G401.6 (cell line): ENCODE measurements at regions not wholly inside any gene's neighbourhood (a gene's known extent, or its start where the extent isn't known, plus 50 kb on each side); places are given as distances from the start of the nearest gene placed in this dataset.
A peak's percentile ranks its signal among the peaks of the same experiment; 100 is the strongest.
"Not testable (repeated sequence)": the region's sequence is repeated elsewhere in the genome, so short reads cannot be mapped to it uniquely, and the experiment has no call there.

ENCODE experiments used
- FAIRE-seq: peaks from 2 replicates; lab custom pipeline; 2012; peaks lifted over from hg19 to GRCh38; lab: Jason Lieb, UNC

DNA sequence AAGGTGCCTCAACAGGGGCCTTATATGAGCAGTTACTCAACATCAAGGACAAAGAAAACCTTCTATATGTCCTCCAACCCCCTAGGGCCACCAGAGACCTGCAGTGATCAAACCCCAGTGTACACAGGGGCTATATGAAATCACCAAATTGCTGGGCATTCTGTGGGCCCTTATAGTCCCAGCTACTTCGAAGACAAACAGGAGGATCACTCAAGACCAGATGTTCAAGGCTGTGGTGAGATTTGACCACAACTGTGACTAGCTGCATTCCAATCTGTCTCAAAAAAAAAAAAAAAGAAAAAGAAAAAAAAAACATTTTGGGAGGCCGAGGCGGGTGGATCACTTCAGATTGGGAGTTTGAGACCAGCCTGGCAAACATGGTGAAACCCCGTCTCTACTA lies 51.0 kb upstream of the PRB2 start:
- FAIRE-seq, result no peak

GRCh38 chr12:11457996-11458645 lies 62.8 kb upstream of the PRB2 start:
- no peak for FAIRE-seq

DNA sequence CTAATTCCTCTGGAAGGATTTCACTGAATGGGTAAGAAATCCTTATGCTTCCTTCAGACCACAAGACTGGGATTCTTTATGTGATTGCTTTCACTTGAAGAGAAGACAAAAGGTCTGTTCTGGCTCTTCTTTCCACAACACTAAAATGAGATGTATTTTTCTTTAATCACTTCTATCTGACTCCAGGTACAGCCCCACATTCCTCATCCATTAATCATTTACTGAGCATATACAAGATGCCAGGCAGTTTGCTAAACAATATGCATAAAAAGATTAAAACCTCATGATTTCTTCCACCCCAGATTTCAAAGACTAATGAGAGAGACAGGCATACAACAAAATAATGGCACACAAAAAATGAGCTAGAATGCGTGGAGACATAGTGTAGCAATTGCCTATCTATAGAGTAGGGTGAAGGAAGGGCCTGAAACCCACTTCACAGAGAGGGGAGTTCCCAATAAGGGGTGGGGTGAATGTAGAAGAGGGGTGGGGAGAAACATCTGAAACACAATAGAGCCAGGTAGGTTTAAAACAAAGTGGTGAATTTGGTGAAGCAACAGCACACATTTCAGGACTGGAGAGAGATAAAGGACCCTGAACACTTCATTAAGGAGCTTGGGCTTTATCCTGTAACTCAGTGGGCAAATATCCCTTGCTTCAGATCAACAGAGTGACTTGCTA lies 65.1 kb upstream of the PRB2 start:
- no peak for FAIRE-seq

DNA sequence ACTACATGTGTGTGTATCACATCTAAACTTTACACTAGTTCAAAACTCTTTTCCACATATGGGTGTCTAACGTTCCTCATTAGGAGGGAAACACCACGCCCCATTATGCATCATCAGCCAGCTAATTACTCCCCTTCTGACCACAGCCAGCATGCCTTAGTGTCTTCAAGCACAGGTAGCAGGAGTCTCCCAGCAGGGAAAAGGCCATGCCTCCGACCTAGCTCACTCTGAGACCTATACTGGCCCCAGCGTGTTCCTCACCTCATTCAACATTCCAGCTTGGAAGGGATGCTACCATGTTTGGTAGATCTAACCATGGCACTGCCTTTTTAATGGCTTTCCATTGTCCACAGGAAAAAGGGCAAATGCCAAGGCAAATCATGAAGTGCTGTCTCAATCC lies 66.1 kb upstream of the PRB2 start:
- FAIRE-seq, result no peak

- no peak for FAIRE-seq
Measured at GRCh38 chr12:11477110-11477509, 81.7 kb upstream of the PRB2 start.

- FAIRE-seq, result no peak
Measured at GRCh38 chr12:11482955-11483354, 87.6 kb upstream of the PRB2 start.

GRCh38 chr12:11486623-11487444 lies 91.5 kb upstream of the PRB2 start:
- peak; percentile 95 for FAIRE-seq

DNA sequence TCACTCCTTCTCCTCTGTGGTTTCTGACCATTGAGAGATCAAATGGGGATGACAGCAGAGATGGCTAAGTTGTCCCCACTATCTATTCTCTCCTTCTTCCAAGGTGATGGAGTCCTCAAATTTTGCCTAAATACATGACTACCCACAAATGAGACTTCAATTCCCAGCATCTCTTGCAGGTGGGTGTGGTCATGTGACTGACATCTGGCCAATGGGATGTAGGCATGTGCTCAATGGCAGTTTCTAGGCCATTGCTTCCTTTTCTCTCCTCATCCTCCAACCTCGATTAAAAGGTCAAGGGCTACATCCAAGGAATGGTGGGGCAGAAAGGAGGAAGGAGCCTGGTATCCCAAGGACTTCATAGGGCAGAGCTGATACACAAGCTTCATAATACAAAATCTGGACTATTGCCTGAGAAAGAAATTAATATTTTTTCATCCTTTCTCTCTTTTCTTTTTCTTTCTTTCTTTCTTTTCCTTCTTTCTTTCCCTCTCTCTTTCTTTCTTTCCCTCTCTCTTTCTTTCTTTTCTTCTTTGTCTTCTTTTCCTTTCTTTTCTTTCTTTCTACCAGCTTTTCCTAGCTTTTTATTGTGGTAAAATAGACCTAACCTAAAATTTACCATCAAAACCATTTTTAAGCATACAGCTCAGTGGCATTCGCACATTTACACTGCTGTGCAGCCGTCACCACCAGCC lies 100.9 kb upstream of the PRB2 start:
- no peak for FAIRE-seq

DNA sequence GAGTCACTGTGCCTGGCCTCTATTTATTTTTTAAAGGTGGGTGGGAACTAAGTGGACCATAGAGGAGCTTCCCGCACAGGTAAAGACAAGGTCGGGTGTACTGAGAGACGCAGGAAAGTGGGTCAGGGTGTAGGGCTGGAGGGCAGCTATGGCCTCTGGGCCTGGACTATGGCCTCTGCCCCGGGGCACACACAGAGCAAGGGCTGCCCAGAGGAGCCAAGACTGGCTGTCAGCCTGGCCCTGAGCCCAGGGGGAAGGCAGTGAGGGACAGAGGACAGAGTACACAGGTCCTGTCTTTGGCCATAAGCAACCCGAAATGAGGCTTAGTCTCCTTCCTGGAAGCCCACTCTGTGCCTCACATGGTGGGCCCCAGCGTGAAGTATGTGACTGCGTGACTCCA lies 102.1 kb upstream of the PRB2 start:
- no peak for FAIRE-seq

DNA sequence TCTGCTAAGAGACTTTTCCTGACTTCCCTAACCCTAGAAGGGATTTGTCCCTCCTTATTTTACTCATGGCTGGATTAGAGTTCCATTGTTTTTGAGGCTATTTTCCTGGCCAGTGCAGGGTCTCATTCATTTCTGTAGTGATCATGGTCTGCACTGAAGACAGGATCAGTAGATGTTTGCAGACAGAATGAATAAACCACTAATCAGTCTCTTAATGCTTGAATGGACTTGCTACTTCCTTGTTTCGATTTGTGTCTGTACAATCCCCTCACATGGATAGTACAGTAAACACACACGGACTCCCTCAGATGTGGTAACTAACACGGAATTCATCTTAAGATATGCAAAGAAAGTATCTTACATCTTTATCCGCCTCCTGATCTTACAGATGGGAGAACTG lies 102.6 kb upstream of the PRB2 start:
- no peak for FAIRE-seq

DNA sequence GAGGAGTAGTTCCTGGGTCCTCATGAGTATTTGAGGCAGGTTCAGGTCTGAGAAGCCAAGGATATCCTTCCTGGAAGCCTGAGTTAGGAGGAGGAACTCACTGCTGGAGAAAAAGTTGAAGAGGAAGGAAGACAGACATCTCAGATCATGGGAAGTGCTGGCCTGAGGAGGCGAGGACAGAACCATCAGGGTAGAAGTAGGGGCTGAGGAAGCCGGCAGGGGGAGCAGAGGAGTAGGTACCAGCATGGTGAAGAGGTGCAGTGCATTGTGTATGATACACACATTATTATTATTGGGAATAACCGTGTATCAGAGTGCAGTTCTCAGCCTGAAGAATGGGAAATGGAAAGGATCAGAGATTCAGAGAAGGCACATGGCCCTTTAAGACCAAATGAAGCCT lies 103.2 kb upstream of the PRB2 start:
- FAIRE-seq, result not testable (repeated sequence)

GRCh38 chr12:11499806-11500187 lies 104.4 kb upstream of the PRB2 start:
- no peak for FAIRE-seq

DNA sequence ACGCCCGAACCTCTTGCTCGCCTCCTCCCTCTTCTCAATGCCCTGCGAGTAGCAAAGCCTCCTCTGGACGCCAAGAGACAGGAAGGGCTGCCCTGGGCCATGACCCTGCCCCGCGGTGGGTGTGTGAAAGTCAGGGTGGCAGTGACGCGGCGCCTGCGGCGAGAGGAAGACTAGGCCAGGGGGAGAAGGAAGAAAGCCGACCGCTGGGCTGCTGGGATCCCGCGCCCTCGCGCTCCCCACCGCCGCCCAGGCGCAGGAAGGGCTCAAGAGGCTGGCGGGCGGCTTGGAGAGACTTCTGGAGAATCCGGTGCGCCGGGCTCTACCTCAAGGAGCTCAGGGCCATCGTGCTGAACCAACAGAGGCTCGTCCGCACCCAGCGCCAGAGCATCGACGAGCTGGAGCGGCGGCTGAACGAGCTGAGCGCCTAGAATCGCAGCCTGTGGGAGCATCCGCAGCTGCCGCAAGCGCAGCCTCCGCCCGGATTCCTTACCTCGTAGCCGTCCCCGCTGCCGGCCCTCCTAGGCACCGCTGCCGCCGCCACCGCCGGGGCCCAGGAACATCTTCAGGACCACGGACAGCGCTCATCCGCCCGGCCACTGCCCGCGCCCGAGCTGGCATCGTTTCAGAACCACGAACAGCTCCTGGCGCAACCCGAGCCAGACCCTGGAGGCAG lies 105.0 kb upstream of the PRB2 start:
- FAIRE-seq, result no peak

GRCh38 chr12:11500861-11501230 lies 105.5 kb upstream of the PRB2 start:
- FAIRE-seq, result no peak

- no peak for FAIRE-seq
Measured at GRCh38 chr12:11508699-11509098, 113.3 kb upstream of the PRB2 start.

- FAIRE-seq, result no peak
Measured at GRCh38 chr12:11509326-11509725, 114.0 kb upstream of the PRB2 start.

GRCh38 chr12:11510671-11511070 lies 115.3 kb upstream of the PRB2 start:
- no peak for FAIRE-seq

- FAIRE-seq, result no peak
Measured at GRCh38 chr12:11513288-11513687, 117.9 kb upstream of the PRB2 start.

DNA sequence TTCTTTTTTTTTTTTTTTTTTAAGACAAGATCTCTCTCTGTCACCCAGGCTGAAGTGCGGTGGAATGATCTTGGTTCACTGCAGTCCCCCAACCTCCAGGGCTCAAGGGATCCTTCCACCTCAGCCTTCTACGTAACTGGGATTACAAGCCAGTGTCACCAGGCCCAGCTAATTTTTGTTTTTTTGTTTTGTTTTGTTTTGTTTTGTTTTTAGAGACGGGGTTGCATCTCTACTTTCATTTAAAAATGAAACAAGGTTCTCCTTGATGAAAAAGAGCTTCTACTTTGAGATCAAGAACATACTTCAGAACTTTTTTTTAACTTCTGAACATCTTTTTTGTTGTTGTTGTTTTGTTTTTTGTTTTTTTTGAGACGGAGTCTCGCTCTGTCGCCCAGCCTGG lies 121.7 kb upstream of the PRB2 start:
- no peak for FAIRE-seq

DNA sequence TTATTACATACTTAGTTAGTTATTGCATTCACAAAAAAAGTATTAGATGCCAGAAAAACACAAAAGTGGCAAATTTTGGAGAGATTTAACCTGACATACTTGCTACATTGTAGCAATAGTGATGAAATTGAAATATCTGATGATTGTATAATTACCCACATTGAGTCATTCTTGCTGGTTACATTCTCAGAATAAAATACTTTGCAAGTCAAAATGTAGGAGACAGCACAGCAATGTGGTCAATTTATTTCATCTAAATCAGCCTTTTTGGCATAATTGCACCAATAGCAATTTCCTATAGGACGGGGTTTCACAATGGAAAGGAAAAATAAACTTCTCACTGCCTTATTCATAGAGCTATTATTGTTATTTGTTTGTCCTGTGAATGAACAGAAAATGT lies 125.0 kb upstream of the ETV6 start:
- FAIRE-seq, result no peak

DNA sequence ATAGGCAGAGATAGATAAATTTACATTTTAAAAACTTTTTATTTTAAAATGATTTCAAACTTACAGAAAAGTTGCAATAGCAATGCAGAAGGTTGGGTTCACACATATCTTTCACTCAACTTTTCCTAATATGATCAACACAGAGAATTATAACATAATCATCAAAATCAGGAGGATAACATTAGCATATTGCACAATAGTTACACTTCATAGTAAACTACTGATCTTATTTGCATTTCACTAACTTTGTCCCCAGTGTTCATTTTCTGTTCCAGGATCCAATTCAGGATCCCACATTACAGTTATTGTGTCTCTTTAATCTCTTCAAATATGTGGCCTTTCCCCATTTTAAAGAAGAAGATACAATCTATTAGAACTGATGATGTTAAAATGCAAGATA lies 115.4 kb upstream of the ETV6 start:
- FAIRE-seq, result no peak

DNA sequence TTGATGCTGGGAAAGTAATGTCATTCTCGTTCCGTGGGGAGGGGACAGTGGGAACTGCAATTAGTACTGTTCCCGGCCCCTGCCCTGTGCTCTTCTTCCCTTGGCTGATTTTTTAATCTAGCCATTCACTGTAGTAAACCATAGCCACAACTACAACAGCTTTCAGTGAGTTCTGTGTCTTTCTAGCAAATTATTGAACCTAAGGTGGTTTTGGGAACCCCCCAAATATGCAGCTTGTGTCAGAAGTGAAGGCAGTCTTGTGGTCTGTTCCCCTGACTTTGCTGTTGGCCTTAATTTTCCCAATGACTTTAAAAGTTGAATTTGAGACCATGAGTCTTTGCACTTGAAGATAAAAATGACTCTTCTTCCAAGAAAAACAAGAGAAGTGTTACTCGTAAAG lies 114.3 kb upstream of the ETV6 start:
- FAIRE-seq, result no peak
